Uterus (tissue), 2 donors: ENCODE measurements at regions not wholly inside any gene's neighbourhood (a gene's known extent, or its start where the extent isn't known, plus 50 kb on each side); places are given as distances from the start of the nearest gene placed in this dataset.

Source experiments
- POLR2A ChIP-seq, 2 donors: fragments of 450-650 bp; IDR thresholded peaks; one replicate each; pipeline ENCODE4 v1.6.1; 2016; ENCODE audit warnings: antibody characterized with exemption in 2 of 2, mild to moderate bottlenecking in 1 of 2, moderate library complexity in 1 of 2
- TF ChIP-seq, protein P1 (sequence below), 4 experiments: fragments of 200-600 bp in 2 of 4; fragments of 450-650 bp in 2 of 4; sonication (generic) in 2 of 4; IDR thresholded peaks; one replicate each; pipeline ENCODE4 v1.5.1; 2016 to 2019; ENCODE audit warnings: antibody characterized with exemption in 4 of 4, mild to moderate bottlenecking in 2 of 4, moderate library complexity in 1 of 4

DNA sequence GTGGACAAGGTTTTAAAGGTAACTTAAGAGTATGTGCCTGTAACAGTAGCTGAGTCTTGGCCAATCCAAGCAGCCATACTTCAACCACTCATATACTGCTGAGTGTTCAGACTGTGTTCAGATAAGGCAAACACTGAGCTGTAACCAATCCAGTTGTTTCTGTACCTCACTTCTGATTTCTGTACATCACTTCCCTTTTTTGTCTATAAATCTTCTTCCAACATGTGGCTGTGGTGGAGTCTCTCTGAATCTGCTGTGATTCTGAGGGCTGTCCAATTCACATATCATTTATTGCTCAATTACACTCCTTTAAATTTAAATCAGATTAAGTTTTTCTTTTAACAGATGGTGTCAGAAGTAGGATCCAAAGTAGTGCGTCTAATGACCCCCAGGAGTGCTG, 149.5 kb upstream of the PHF14 start:
- TF ChIP-seq, protein P1, sequence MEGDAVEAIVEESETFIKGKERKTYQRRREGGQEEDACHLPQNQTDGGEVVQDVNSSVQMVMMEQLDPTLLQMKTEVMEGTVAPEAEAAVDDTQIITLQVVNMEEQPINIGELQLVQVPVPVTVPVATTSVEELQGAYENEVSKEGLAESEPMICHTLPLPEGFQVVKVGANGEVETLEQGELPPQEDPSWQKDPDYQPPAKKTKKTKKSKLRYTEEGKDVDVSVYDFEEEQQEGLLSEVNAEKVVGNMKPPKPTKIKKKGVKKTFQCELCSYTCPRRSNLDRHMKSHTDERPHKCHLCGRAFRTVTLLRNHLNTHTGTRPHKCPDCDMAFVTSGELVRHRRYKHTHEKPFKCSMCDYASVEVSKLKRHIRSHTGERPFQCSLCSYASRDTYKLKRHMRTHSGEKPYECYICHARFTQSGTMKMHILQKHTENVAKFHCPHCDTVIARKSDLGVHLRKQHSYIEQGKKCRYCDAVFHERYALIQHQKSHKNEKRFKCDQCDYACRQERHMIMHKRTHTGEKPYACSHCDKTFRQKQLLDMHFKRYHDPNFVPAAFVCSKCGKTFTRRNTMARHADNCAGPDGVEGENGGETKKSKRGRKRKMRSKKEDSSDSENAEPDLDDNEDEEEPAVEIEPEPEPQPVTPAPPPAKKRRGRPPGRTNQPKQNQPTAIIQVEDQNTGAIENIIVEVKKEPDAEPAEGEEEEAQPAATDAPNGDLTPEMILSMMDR (IDR thresholded peaks at IDR 0.05): no peak
- no peak for TF ChIP-seq POLR2A (IDR thresholded peaks at IDR 0.05)
